ENCODE measurements at regions not wholly inside any gene's neighbourhood (a gene's known extent, or its start where the extent isn't known, plus 50 kb on each side); places are given as distances from the start of the nearest gene placed in this dataset.
"Not testable (repeated sequence)": the region's sequence is repeated elsewhere in the genome, so short reads cannot be mapped to it uniquely, and the experiment has no call there.

DNA sequence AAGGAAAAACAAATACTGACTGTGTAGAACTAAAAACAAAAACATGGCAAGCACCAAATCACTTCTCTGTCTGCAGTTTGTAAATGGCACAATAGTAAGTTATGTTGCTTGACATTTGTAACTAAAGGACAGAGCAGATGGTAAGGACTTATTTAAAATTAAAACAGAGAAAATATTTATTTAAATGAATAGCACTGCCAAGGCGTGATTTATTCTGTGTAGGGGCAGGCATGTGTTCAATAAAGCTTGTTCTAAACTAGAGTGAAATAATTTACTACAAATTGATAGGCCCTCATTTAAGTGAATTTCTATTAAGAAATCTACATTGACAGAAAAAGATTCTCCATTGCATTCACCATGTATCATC lies 231.5 kb downstream of the CYLC2 start:
- DNase-seq (ENCODE audit: low read depth, low spot score): no peak
- H2AFZ ChIP-seq (ENCODE audit: control insufficient read depth, low read length): no peak overlapping the region
- H3K9ac ChIP-seq (ENCODE audit: control insufficient read depth, extremely low read depth, insufficient read depth, low read length): no peak overlapping the region
- no peak overlapping the region for H3K27ac ChIP-seq (ENCODE audit: control insufficient read depth, insufficient read depth, low read length)
- FAIRE-seq: no peak
- no peak overlapping the region for H3K4me2 ChIP-seq (ENCODE audit: control insufficient read depth, extremely low read depth, insufficient read depth, low read depth, low read length)
- H4K20me1 ChIP-seq (ENCODE audit: control insufficient read depth, extremely low read depth, insufficient read depth, low read length): no peaks in the 10 kb centered on the region
- no peak overlapping the region for H3K4me3 ChIP-seq (ENCODE audit: control insufficient read depth in 2 of 3, extremely low read depth in 1 of 3, insufficient read depth in 2 of 3, low read depth in 1 of 3, low read length in 3 of 3)
- TF ChIP-seq, protein P1, sequence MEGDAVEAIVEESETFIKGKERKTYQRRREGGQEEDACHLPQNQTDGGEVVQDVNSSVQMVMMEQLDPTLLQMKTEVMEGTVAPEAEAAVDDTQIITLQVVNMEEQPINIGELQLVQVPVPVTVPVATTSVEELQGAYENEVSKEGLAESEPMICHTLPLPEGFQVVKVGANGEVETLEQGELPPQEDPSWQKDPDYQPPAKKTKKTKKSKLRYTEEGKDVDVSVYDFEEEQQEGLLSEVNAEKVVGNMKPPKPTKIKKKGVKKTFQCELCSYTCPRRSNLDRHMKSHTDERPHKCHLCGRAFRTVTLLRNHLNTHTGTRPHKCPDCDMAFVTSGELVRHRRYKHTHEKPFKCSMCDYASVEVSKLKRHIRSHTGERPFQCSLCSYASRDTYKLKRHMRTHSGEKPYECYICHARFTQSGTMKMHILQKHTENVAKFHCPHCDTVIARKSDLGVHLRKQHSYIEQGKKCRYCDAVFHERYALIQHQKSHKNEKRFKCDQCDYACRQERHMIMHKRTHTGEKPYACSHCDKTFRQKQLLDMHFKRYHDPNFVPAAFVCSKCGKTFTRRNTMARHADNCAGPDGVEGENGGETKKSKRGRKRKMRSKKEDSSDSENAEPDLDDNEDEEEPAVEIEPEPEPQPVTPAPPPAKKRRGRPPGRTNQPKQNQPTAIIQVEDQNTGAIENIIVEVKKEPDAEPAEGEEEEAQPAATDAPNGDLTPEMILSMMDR (optimal IDR thresholded peaks at IDR 0.05 in 1 of 3, IDR thresholded peaks at IDR 0.05 in 1 of 3, conservative IDR thresholded peaks at IDR 0.05 in 1 of 3; ENCODE audit: extremely low read depth in 1 of 3, insufficient read depth in 2 of 3, low read length in 3 of 3): no peak
- TF ChIP-seq EZH2 (IDR thresholded peaks at IDR 0.05; ENCODE audit: low read length): no peak
- H3K9me1 ChIP-seq (ENCODE audit: control insufficient read depth, extremely low read depth, insufficient read depth, low read length): no peaks in the 10 kb centered on the region
- H3K27me3 ChIP-seq (ENCODE audit: control insufficient read depth, extremely low read depth, insufficient read depth, low read length): no peaks in the 10 kb centered on the region
- no peaks in the 10 kb centered on the region for H3K79me2 ChIP-seq (ENCODE audit: control insufficient read depth, insufficient read depth, low read length)
- H3K9me3 ChIP-seq (ENCODE audit: control insufficient read depth, low read depth, low read length): no peaks in the 10 kb centered on the region
- no peaks in the 10 kb centered on the region for H3K4me1 ChIP-seq (ENCODE audit: control insufficient read depth, extremely low read depth, insufficient read depth, low read length)
- dilution Hi-C loops (cut with MboI; ENCODE audit: extremely low pct_ligation_motif_present, low sequenced_read_pairs): no loop called here
- no peaks in the 10 kb centered on the region for H3K36me3 ChIP-seq (ENCODE audit: control insufficient read depth in 2 of 2, extremely low read depth in 1 of 2, insufficient read depth in 2 of 2, low read length in 2 of 2)

DNA sequence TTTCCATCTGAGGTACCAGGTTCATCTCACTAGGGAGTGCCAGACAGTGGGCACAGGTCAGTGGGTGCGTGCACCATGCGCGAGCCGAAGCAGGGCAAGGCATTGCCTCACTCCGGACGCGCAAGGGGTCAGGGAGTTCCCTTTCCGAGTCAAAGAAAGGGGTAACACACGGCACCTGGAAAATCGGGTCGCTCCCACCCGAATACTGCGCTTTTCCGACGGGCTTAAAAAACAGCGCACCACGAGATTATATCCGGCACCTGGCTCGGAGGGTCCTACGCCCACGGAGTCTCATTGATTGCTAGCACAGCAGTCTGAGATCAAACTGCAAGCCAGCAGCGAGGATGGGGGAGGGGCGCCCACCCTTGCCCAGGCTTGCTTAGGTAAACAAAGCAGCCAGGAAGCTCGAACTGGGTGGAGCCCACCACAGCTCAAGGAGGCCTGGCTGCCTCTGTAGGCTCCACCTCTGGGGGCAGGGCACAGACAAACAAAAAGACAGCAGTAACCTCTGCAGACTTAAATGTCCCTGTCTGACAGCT lies 242.5 kb downstream of the CYLC2 start:
- dilution Hi-C loops (cut with MboI; ENCODE audit: extremely low pct_ligation_motif_present, low sequenced_read_pairs): not testable (repeated sequence)

DNA sequence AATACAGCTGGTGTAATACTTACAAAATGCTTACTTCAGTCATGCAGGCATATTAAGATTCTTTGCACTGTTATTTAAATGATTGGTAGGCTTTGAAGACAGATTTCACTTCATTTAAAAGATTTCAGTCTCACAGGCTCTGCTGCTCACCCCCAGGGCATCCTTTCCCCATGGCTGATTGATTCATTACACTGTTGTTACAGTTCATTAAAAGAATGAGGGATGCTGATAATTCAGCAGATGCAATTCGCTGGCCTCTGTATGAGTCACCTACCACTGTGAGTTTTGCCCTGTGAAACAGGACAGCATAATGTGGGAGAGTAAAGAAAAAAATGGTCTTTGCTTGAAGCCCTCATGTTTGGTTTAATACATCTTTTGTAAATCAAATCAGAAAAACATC lies 246.9 kb downstream of the CYLC2 start:
- no peak overlapping the region for H3K4me2 ChIP-seq (ENCODE audit: control insufficient read depth, extremely low read depth, insufficient read depth, low read depth, low read length)
- no peaks in the 10 kb centered on the region for H3K36me3 ChIP-seq (ENCODE audit: control insufficient read depth in 2 of 2, extremely low read depth in 1 of 2, insufficient read depth in 2 of 2, low read length in 2 of 2)
- FAIRE-seq (no peak), DNase-seq (ENCODE audit: low read depth, low spot score) (no peak)
- no peak overlapping the region for H3K9ac ChIP-seq (ENCODE audit: control insufficient read depth, extremely low read depth, insufficient read depth, low read length)
- H2AFZ ChIP-seq (ENCODE audit: control insufficient read depth, low read length): no peak overlapping the region
- no peaks in the 10 kb centered on the region for H4K20me1 ChIP-seq (ENCODE audit: control insufficient read depth, extremely low read depth, insufficient read depth, low read length)
- H3K4me3 ChIP-seq (ENCODE audit: control insufficient read depth in 2 of 3, extremely low read depth in 1 of 3, insufficient read depth in 2 of 3, low read depth in 1 of 3, low read length in 3 of 3): no peak overlapping the region
- H3K9me1 ChIP-seq (ENCODE audit: control insufficient read depth, extremely low read depth, insufficient read depth, low read length): no peaks in the 10 kb centered on the region
- H3K27me3 ChIP-seq (ENCODE audit: control insufficient read depth, extremely low read depth, insufficient read depth, low read length): no peaks in the 10 kb centered on the region
- no peaks in the 10 kb centered on the region for H3K4me1 ChIP-seq (ENCODE audit: control insufficient read depth, extremely low read depth, insufficient read depth, low read length)
- TF ChIP-seq, protein P1 (optimal IDR thresholded peaks at IDR 0.05 in 1 of 3, IDR thresholded peaks at IDR 0.05 in 1 of 3, conservative IDR thresholded peaks at IDR 0.05 in 1 of 3; ENCODE audit: extremely low read depth in 1 of 3, insufficient read depth in 2 of 3, low read length in 3 of 3): no peak
- TF ChIP-seq EZH2 (IDR thresholded peaks at IDR 0.05; ENCODE audit: low read length): no peak
- no peaks in the 10 kb centered on the region for H3K9me3 ChIP-seq (ENCODE audit: control insufficient read depth, low read depth, low read length)
- H3K27ac ChIP-seq (ENCODE audit: control insufficient read depth, insufficient read depth, low read length): no peak overlapping the region
- no peaks in the 10 kb centered on the region for H3K79me2 ChIP-seq (ENCODE audit: control insufficient read depth, insufficient read depth, low read length)
- dilution Hi-C loops (cut with MboI; ENCODE audit: extremely low pct_ligation_motif_present, low sequenced_read_pairs): no loop called here

More for the DNA sequence above, 242.5 kb downstream of the CYLC2 start:
- not testable (repeated sequence) for H3K36me3 ChIP-seq (ENCODE audit: control insufficient read depth in 2 of 2, extremely low read depth in 1 of 2, insufficient read depth in 2 of 2, low read length in 2 of 2); H3K27ac ChIP-seq (ENCODE audit: control insufficient read depth, insufficient read depth, low read length); H2AFZ ChIP-seq (ENCODE audit: control insufficient read depth, low read length); H3K4me1 ChIP-seq (ENCODE audit: control insufficient read depth, extremely low read depth, insufficient read depth, low read length); H3K9ac ChIP-seq (ENCODE audit: control insufficient read depth, extremely low read depth, insufficient read depth, low read length); H3K4me2 ChIP-seq (ENCODE audit: control insufficient read depth, extremely low read depth, insufficient read depth, low read depth, low read length); H3K9me1 ChIP-seq (ENCODE audit: control insufficient read depth, extremely low read depth, insufficient read depth, low read length); H3K9me3 ChIP-seq (ENCODE audit: control insufficient read depth, low read depth, low read length); H3K4me3 ChIP-seq (ENCODE audit: control insufficient read depth in 2 of 3, extremely low read depth in 1 of 3, insufficient read depth in 2 of 3, low read depth in 1 of 3, low read length in 3 of 3); H3K27me3 ChIP-seq (ENCODE audit: control insufficient read depth, extremely low read depth, insufficient read depth, low read length); H4K20me1 ChIP-seq (ENCODE audit: control insufficient read depth, extremely low read depth, insufficient read depth, low read length); FAIRE-seq; H3K79me2 ChIP-seq (ENCODE audit: control insufficient read depth, insufficient read depth, low read length); DNase-seq (ENCODE audit: low read depth, low spot score)

All from keratinocyte (primary cell).